ENCODE measurements at regions not wholly inside any gene's neighbourhood (a gene's known extent, or its start where the extent isn't known, plus 50 kb on each side); places are given as distances from the start of the nearest gene placed in this dataset.

DNA sequence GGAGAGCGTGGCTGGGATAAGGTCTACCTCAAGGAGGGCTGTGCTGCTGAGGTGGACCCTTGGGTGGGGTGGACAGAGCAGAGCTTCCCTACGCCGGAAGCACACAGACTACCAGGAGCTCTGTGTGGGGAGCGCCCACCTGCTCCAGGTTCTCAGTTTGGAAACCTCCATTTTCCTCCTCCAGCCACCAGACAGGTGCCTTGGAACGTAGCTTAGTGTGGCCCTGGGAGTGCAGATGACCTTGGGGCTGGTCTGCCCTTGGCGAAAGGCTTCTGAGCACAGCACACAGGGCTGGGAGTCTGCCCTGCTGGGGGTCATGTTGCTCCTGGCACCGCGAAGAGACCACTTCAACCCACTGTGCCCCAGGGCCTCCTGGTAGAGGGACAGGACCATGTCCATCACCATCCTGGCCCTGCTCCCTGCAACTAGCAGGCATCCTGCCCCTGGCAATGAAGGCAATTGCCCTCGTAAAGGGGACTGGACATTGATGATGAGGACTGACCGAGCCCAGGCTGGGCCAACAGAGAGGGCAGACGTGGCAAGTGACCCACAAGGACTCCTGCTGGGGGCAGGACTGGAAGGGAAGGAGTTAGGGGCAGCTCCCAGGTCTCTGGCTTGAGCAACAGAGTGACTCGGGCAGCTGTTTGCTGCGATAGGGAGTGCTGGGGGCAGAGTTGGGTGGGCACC is 214.7 kb downstream of the CYP26B1 start:
- H3K27ac ChIP-seq, result no peak overlapping the region
- TF ChIP-seq, protein P1, sequence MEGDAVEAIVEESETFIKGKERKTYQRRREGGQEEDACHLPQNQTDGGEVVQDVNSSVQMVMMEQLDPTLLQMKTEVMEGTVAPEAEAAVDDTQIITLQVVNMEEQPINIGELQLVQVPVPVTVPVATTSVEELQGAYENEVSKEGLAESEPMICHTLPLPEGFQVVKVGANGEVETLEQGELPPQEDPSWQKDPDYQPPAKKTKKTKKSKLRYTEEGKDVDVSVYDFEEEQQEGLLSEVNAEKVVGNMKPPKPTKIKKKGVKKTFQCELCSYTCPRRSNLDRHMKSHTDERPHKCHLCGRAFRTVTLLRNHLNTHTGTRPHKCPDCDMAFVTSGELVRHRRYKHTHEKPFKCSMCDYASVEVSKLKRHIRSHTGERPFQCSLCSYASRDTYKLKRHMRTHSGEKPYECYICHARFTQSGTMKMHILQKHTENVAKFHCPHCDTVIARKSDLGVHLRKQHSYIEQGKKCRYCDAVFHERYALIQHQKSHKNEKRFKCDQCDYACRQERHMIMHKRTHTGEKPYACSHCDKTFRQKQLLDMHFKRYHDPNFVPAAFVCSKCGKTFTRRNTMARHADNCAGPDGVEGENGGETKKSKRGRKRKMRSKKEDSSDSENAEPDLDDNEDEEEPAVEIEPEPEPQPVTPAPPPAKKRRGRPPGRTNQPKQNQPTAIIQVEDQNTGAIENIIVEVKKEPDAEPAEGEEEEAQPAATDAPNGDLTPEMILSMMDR (IDR thresholded peaks at IDR 0.05), result no peak
- TF ChIP-seq ZFX (IDR thresholded peaks at IDR 0.05; ENCODE audit: borderline replicate concordance), result no peak

DNA sequence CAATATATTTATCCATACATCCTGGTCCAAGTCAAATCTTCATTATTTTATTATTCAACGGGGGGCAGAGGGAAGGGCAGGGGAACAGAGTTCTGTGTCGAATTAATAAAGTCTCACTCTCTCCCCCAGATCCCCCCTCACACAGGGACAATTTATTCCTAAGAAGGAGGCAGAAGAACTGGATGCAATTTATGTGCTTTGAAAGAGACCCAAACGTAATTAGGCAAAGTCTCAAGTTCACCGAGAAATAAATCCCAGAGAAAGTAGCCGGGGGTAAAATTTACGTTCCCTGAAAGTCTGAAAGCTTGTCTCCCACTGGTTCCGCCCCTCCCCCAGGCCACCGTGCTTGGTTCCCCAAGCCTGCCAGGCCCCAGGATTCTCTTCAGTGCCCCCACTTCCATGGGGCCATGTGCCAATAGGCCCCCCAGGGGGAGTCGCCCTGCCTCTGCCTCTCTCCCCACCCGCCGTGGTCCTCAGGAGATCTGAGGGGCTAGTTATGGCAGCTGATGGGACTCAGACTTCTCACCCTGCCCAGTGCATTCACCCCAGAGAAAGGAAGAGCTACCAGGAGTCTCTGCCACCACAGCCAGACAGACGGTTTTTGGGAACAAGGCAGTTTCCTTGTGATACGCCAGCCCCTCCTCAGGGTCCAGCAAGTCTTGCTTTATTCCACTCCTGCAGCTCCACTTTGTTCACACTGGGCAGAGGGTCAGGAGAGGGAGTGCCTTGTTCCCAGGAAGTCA is 215.5 kb downstream of the CYP26B1 start:
- no peak overlapping the region for H3K27ac ChIP-seq
- TF ChIP-seq, protein P1 (IDR thresholded peaks at IDR 0.05), result no peak
- TF ChIP-seq ZFX (IDR thresholded peaks at IDR 0.05; ENCODE audit: borderline replicate concordance), result no peak

DNA sequence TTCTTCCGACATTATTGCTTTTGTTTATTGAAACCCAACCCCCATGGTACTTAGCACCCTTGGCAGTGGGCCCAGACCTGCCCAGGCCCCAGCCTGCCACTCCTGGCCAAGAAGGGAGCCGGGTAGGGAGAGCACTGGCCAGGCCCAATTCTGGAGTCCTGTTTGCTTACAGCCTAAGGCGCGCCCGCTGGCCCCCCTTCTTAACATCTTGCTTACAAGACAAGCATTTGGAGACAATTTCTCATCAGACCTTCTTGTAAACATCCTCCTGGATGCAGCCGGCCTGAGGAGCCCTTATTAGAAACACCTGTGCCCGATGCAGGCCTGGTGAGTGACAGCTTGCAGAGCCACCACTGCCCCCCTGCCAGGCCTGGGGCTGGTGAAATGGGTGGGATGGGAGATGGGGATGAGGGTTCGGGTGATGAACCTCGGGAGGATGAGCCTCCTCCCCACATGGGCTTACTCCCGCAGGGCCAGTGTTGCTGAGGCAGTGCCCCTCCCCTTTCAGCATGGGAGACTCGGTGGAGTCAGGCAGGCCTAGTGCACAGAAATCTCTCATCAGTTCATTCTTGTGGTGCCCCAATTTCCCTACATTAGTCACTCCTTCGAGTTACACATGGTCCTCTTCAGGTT is 217.5 kb downstream of the CYP26B1 start:
- TF ChIP-seq ZFX (IDR thresholded peaks at IDR 0.05; ENCODE audit: borderline replicate concordance), result no peak
- TF ChIP-seq, protein P1 (IDR thresholded peaks at IDR 0.05), result no peak
- no peak overlapping the region for H3K27ac ChIP-seq

DNA sequence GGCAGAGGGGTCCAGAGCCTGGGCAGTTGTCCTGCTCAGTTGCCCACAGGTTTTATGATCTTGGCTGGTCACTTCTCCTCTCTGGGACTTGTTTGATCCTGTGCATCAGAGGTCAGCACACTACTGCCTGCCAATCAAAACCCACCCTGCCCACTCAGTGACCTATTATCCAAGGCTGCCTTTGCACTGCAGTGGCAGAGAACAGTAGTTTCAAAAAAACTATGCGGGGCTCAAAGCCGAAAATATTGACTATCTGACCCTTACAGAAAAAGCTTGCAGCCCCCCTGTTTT is 218.2 kb downstream of the CYP26B1 start:
- no peak overlapping the region for H3K27ac ChIP-seq
- no peak for TF ChIP-seq ZFX (IDR thresholded peaks at IDR 0.05; ENCODE audit: borderline replicate concordance)
- TF ChIP-seq, protein P1 (IDR thresholded peaks at IDR 0.05), result no peak

DNA sequence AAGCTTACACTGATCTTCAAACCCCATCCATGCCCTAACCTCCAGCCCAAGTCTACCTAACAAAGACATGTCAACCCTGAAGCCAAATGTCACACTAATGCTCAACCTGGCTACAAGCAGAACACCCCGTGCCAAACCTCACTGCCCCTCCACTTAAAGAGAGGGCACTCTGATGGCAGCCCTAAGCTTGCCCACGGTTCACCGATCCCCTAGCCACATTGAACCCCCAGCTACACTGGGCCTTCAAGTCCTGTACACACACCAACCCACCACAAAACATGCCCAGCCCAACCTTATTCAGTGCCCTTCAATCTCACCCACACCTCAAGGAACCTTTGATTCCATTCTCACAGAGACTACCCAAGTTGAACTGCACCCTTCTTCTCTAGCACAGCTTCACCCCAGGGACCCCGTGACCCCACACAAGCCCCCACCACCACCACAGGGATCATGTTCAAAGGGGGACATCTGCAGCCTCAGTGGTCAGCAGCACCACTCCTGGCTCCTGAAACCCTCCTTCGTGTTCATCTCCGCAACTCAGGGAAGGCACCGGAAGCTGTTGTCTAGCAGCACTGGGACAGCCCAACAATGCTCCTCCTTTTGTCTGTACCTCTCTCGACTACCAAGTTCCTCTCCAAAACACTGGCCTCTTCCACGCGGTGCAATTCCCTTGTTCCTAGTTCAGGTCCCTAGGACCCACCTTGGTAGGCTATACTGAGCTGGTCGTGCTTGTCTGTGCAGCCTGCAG is 218.8 kb downstream of the CYP26B1 start:
- TF ChIP-seq ZFX (IDR thresholded peaks at IDR 0.05; ENCODE audit: borderline replicate concordance), result no peak
- TF ChIP-seq, protein P1 (IDR thresholded peaks at IDR 0.05), result no peak

DNA sequence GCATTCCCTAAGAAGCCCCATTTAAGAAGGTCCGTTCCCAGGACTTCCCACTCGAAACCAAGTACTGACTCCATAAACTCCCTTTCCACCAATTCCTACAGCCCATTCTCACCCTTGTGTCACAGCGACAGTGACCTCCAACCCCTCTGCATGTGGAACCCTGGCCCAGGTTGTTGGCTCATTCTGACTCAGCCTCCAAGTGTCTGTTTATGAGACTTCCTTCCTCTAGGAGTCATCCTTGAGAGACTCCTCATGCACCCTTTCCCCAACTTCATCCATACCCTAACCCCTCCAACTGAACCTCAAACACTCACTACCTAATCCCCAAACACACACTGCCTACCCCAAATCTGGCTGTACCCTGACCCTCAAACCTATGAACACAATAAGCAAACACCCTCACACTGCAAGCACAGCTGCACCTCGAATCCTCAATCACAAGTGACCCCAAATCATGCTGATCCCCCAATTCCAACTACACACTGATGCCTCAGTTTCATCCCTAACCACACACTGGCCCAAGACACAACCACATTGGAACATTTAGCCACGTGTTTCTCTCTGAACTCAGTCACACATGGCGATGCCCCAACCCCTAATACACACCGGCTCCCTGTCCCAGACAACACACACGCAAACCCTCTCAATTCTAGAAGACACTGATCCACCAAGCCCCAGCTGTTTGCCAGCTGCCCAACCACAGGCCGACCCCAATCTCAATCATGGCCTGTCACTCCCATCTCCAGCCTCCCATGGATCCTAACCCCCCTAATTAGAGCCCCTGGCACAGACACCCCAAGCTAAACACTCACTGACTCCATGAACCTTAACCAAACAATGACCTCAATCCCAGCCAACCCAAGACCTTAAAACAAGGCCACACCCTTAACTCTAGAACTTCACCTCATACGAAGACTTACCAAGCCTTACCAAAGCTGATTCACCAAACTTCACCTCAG is 219.6 kb downstream of the CYP26B1 start:
- TF ChIP-seq, protein P1 (IDR thresholded peaks at IDR 0.05), result no peak
- TF ChIP-seq ZFX (IDR thresholded peaks at IDR 0.05; ENCODE audit: borderline replicate concordance), result no peak
- no peak overlapping the region for H3K27ac ChIP-seq

More for the DNA sequence above, 218.8 kb downstream of the CYP26B1 start:
- no peak overlapping the region for H3K27ac ChIP-seq
